GM20431 (cell line): ENCODE measurements at regions not wholly inside any gene's neighbourhood (a gene's known extent, or its start where the extent isn't known, plus 50 kb on each side); places are given as distances from the start of the nearest gene placed in this dataset.
"Not testable (repeated sequence)": the region's sequence is repeated elsewhere in the genome, so short reads cannot be mapped to it uniquely, and the experiment has no call there.

Experiments
- in situ Hi-C: fragments of 300-500 bp; cut with MseI, MboI; formaldehyde crosslinking; loops from one replicate; pipeline ENCODE4 v1.15.0; 2020; ENCODE audit warnings: low sequenced_read_pairs; ENCODE audit not compliant: unreplicated experiment

GRCh38 chr4:111954550-111954949, 190.7 kb upstream of the FAM241A start:
- in situ Hi-C loops, result no loop called here

GRCh38 chr4:111955001-111955400, 190.3 kb upstream of the FAM241A start:
- in situ Hi-C loops, result no loop called here

- in situ Hi-C loops, result no loop called here
Observed at GRCh38 chr4:111957116-111957515, 188.1 kb upstream of the FAM241A start.

- in situ Hi-C loops, result no loop called here
Observed at GRCh38 chr4:111957997-111958396, 187.3 kb upstream of the FAM241A start.

- in situ Hi-C loops, result no loop called here
Observed at GRCh38 chr4:111959222-111959621, 186.0 kb upstream of the FAM241A start.

GRCh38 chr4:111960241-111960667, 185.0 kb upstream of the FAM241A start:
- in situ Hi-C loops, result no loop called here

- in situ Hi-C loops, result not testable (repeated sequence)
Observed at GRCh38 chr4:111961026-111961425, 184.2 kb upstream of the FAM241A start.

- in situ Hi-C loops, result no loop called here
Observed at GRCh38 chr4:111961809-111962208, 183.4 kb upstream of the FAM241A start.

GRCh38 chr4:111963158-111963700, 182.0 kb upstream of the FAM241A start:
- in situ Hi-C loops, result no loop called here

- in situ Hi-C loops, result no loop called here
Observed at GRCh38 chr4:111977419-111977965, 167.8 kb upstream of the FAM241A start.

- in situ Hi-C loops, result no loop called here
Observed at GRCh38 chr4:111979921-111980320, 165.3 kb upstream of the FAM241A start.

GRCh38 chr4:111982089-111982488, 163.2 kb upstream of the FAM241A start:
- in situ Hi-C loops, result no loop called here

GRCh38 chr4:111984169-111984819, 161.0 kb upstream of the FAM241A start:
- in situ Hi-C loops, result no loop called here

GRCh38 chr4:111985426-111985825, 159.8 kb upstream of the FAM241A start:
- in situ Hi-C loops, result no loop called here

GRCh38 chr4:111986095-111986494, 159.2 kb upstream of the FAM241A start:
- in situ Hi-C loops, result no loop called here

GRCh38 chr4:111988514-111988913, 156.7 kb upstream of the FAM241A start:
- in situ Hi-C loops, result no loop called here

GRCh38 chr4:111989817-111990216, 155.4 kb upstream of the FAM241A start:
- in situ Hi-C loops, result no loop called here

- in situ Hi-C loops, result no loop called here
Observed at GRCh38 chr4:111991163-111991562, 154.1 kb upstream of the FAM241A start.

GRCh38 chr4:111991797-111992196, 153.5 kb upstream of the FAM241A start:
- in situ Hi-C loops, result no loop called here

- in situ Hi-C loops, result no loop called here
Observed at GRCh38 chr4:111992351-111993168, 152.7 kb upstream of the FAM241A start.

GRCh38 chr4:111994392-111994791, 150.9 kb upstream of the FAM241A start:
- in situ Hi-C loops, result no loop called here
